GM12865 (cell line): ENCODE measurements at regions not wholly inside any gene's neighbourhood (a gene's known extent, or its start where the extent isn't known, plus 50 kb on each side); places are given as distances from the start of the nearest gene placed in this dataset.

Source experiments
- DNase-seq: peaks from one replicate; pipeline ENCODE4 v3.0.0; 2010; ENCODE audit warnings: low read depth
- H3K4me3 ChIP-seq: 2 replicates; pipeline ENCODE4 v1.5.1; 2011; ENCODE audit warnings: mild to moderate bottlenecking, low read depth, low read length, control low read depth
- TF ChIP-seq, protein P1 (sequence below): IDR thresholded peaks from 2 replicates; pipeline ENCODE4 v1.5.1; 2011; ENCODE audit warnings: low read length, control low read depth, low read depth, inconsistent platforms; ENCODE audit not compliant: insufficient read depth; ENCODE audit errors: missing control alignments

- TF ChIP-seq, protein P1, sequence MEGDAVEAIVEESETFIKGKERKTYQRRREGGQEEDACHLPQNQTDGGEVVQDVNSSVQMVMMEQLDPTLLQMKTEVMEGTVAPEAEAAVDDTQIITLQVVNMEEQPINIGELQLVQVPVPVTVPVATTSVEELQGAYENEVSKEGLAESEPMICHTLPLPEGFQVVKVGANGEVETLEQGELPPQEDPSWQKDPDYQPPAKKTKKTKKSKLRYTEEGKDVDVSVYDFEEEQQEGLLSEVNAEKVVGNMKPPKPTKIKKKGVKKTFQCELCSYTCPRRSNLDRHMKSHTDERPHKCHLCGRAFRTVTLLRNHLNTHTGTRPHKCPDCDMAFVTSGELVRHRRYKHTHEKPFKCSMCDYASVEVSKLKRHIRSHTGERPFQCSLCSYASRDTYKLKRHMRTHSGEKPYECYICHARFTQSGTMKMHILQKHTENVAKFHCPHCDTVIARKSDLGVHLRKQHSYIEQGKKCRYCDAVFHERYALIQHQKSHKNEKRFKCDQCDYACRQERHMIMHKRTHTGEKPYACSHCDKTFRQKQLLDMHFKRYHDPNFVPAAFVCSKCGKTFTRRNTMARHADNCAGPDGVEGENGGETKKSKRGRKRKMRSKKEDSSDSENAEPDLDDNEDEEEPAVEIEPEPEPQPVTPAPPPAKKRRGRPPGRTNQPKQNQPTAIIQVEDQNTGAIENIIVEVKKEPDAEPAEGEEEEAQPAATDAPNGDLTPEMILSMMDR, result no peak
- H3K4me3 ChIP-seq, result no peak overlapping the region
- DNase-seq, result no peak
These were observed 202.5 kb upstream of the GPR26 start for GRCh38 chr10:123463698-123464097.

DNA sequence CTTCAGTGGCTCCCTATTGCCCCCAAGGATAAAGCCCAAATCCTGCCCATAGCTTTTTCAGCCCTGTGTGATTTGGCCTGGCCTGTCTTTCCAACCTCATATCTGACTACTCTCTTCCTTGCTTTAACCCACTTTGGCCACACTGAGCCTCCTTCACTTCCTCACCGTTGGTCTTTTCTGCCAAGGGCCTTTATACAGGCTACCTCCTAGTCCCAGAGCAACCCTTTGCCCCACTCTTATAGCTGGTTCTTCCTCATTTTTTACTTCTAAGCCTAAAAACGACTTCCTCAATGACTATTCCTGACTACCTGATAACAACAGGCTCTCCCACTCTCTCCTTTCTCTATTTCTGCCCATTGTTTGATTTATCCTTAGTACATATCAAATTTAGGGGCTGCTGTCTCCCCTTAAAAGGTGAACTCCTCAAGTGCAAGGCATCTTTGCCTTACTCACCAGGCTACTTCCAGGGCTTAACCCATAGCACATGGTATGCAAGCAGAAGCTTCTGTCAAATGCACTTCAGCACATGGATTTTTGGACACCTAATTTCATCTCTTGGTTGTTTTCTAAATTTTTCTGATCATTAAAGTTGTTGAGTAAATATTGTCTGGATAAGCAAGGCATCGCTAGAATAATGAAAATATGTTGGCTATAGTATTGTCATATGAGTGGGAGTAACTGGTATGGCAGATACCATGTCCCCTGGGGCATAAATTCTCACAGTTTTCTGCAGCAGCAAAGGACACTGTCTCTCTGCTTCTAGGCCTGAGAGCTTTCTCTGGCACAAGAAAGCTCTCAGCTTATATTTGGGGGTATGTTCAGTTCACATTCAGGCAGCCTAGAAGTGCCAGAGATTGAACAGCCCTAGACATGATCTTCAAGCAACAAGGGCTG, 201.5 kb upstream of the GPR26 start:
- TF ChIP-seq, protein P1, result no peak
- no peak overlapping the region for H3K4me3 ChIP-seq
- DNase-seq, result no peak

GRCh38 chr10:123470336-123470921, 195.7 kb upstream of the GPR26 start:
- H3K4me3 ChIP-seq, result no peak overlapping the region
- DNase-seq, result no peak
- TF ChIP-seq, protein P1, result no peak

DNA sequence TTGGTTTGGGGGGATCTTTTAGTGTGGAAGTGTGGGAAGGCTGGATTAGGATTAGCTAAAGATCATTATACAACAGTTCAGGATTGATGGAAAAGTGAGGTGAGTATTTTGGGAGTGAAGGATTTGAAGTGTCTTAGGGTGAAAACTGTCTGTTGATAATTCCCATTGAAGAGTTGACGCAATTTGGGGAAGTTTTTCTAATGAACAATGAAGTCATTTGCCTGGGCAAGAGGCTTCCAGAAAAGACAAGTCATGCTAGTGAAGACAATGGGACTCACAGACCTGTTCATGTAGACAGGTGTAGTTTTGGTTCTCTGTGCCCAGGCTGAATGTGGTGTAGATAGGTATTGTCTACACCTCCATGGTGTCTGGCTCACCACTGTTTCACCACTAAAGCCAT, 194.3 kb upstream of the GPR26 start:
- no peak overlapping the region for H3K4me3 ChIP-seq
- no peak for DNase-seq
- TF ChIP-seq, protein P1, result no peak

GRCh38 chr10:123472606-123473005, 193.5 kb upstream of the GPR26 start:
- TF ChIP-seq, protein P1, result no peak
- DNase-seq, result no peak
- H3K4me3 ChIP-seq, result no peak overlapping the region

DNA sequence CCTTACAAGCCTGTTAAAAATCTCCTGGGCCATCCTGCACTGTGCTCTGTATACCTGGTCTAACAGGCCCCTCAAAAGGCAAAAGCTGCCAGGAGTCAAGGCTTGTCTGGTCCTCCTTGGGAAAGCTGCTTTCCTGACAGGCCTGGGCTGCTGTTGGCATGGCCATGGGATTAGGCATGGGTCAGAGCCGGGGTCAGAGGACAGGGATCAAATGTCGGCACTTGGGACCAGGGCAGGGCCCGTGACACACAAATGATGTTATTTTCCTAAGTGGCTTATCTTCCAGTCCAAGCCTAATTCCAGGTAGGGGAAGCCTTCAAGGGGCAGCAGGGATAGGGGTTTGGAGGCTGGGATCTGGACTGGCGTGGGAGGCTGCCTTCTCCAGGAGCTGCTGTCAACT, 191.5 kb upstream of the GPR26 start:
- DNase-seq, result no peak
- no peak overlapping the region for H3K4me3 ChIP-seq
- TF ChIP-seq, protein P1, result no peak
